ENCODE measurements at regions not wholly inside any gene's neighbourhood (a gene's known extent, or its start where the extent isn't known, plus 50 kb on each side); places are given as distances from the start of the nearest gene placed in this dataset.

GRCh38 chr6:86217906-86218305, 575.2 kb upstream of the SYNCRIP start:
- TF ChIP-seq CTCF (IDR thresholded peaks at IDR 0.05): no peak
- ATAC-seq (ENCODE audit: insufficient number of reproducible peaks, low FRiP score, low read depth) (no peak), DNase-seq (ENCODE audit: low spot score) (no peak)
- H3K4me3 ChIP-seq: no peak overlapping the region
- no peak overlapping the region for H3K27ac ChIP-seq
- H3K4me1 ChIP-seq (ENCODE audit: control insufficient read depth in 1 of 2, low read depth in 2 of 2): no peaks in the 10 kb centered on the region
- H3K27me3 ChIP-seq (replicated peaks; ENCODE audit: insufficient read depth): no peaks in the 10 kb centered on the region
- no peaks in the 10 kb centered on the region for H3K9me3 ChIP-seq
- no peaks in the 10 kb centered on the region for H3K36me3 ChIP-seq

GRCh38 chr6:86215323-86215722, 572.6 kb upstream of the SYNCRIP start:
- DNase-seq (ENCODE audit: low spot score) (no peak), ATAC-seq (ENCODE audit: insufficient number of reproducible peaks, low FRiP score, low read depth) (no peak)
- Histone ChIP-seq H3K4me3 (no peak overlapping the region), H3K9me3 (no peaks in the 10 kb centered on the region), H3K27ac (no peak overlapping the region), H3K4me1 (ENCODE audit: control insufficient read depth in 1 of 2, low read depth in 2 of 2) (no peaks in the 10 kb centered on the region), H3K36me3 (no peaks in the 10 kb centered on the region), H3K27me3 (replicated peaks; ENCODE audit: insufficient read depth) (no peaks in the 10 kb centered on the region)
- no peak for TF ChIP-seq CTCF (IDR thresholded peaks at IDR 0.05)

GRCh38 chr6:86205980-86206379, 563.3 kb upstream of the SYNCRIP start:
- H3K27ac ChIP-seq: no peak overlapping the region
- H3K9me3 ChIP-seq: no peaks in the 10 kb centered on the region
- no peak for TF ChIP-seq CTCF (IDR thresholded peaks at IDR 0.05)
- peaks cover 0 to 8% of the 10 kb centered on the region in 2 donors for H3K4me1 ChIP-seq (ENCODE audit: control insufficient read depth in 1 of 2, low read depth in 2 of 2)
- H3K36me3 ChIP-seq: no peaks in the 10 kb centered on the region
- no peaks in the 10 kb centered on the region for H3K27me3 ChIP-seq (replicated peaks; ENCODE audit: insufficient read depth)
- DNase-seq (ENCODE audit: low spot score) (no peak), ATAC-seq (ENCODE audit: insufficient number of reproducible peaks, low FRiP score, low read depth) (no peak)
- H3K4me3 ChIP-seq: no peak overlapping the region

- no peak for ATAC-seq (ENCODE audit: insufficient number of reproducible peaks, low FRiP score, low read depth)
- DNase-seq (ENCODE audit: low spot score): no peak
- H3K4me1 ChIP-seq (ENCODE audit: control insufficient read depth in 1 of 2, low read depth in 2 of 2): peaks cover 0 to 8% of the 10 kb centered on the region in 2 donors
- H3K9me3 ChIP-seq: no peaks in the 10 kb centered on the region
- no peak for TF ChIP-seq CTCF (IDR thresholded peaks at IDR 0.05)
- H3K27ac ChIP-seq: no peak overlapping the region
- H3K36me3 ChIP-seq: no peaks in the 10 kb centered on the region
- H3K4me3 ChIP-seq: no peak overlapping the region
- no peaks in the 10 kb centered on the region for H3K27me3 ChIP-seq (replicated peaks; ENCODE audit: insufficient read depth)
These were observed 560.4 kb upstream of the SYNCRIP start for GRCh38 chr6:86203044-86203443.

GRCh38 chr6:86193821-86194220, 551.1 kb upstream of the SYNCRIP start:
- DNase-seq (ENCODE audit: low spot score) (no peak), ATAC-seq (ENCODE audit: insufficient number of reproducible peaks, low FRiP score, low read depth) (no peak)
- no peaks in the 10 kb centered on the region for H3K27me3 ChIP-seq (replicated peaks; ENCODE audit: insufficient read depth)
- no peak for TF ChIP-seq CTCF (IDR thresholded peaks at IDR 0.05)
- no peak overlapping the region for H3K27ac ChIP-seq
- no peaks in the 10 kb centered on the region for H3K36me3 ChIP-seq
- H3K4me3 ChIP-seq: no peak overlapping the region
- no peaks in the 10 kb centered on the region for H3K9me3 ChIP-seq
- H3K4me1 ChIP-seq (ENCODE audit: control insufficient read depth in 1 of 2, low read depth in 2 of 2): no peaks in the 10 kb centered on the region

Data from thoracic aorta (tissue), 2 donors.